ENCODE measurements at regions not wholly inside any gene's neighbourhood (a gene's known extent, or its start where the extent isn't known, plus 50 kb on each side); places are given as distances from the start of the nearest gene placed in this dataset.
A peak's percentile ranks its signal among the peaks of the same experiment; 100 is the strongest.

GRCh38 chr20:43863821-43864544, 50.7 kb upstream of the TOX2 start:
- no peak for DNase-seq (ENCODE audit: low spot score)

GRCh38 chr20:43863330-43863729, 51.3 kb upstream of the TOX2 start:
- no peak for DNase-seq (ENCODE audit: low spot score)

- DNase-seq (ENCODE audit: low spot score) = no peak
Measured at GRCh38 chr20:43862438-43862837, 52.2 kb upstream of the TOX2 start.

GRCh38 chr20:43859994-43860393, 54.7 kb upstream of the TOX2 start:
- DNase-seq (ENCODE audit: low spot score) = no peak

GRCh38 chr20:43857932-43858331, 56.7 kb upstream of the TOX2 start:
- DNase-seq (ENCODE audit: low spot score) = no peak

GRCh38 chr20:43857127-43857526, 57.5 kb upstream of the TOX2 start:
- no peak for DNase-seq (ENCODE audit: low spot score)

GRCh38 chr20:43855803-43856202, 58.8 kb upstream of the TOX2 start:
- DNase-seq (ENCODE audit: low spot score) = no peak

- no peak for DNase-seq (ENCODE audit: low spot score)
Measured at GRCh38 chr20:43853918-43854317, 60.7 kb upstream of the TOX2 start.

GRCh38 chr20:43853174-43853803, 61.4 kb upstream of the TOX2 start:
- no peak for DNase-seq (ENCODE audit: low spot score)

- peak; percentile 62 for DNase-seq (ENCODE audit: low spot score)
Measured at GRCh38 chr20:43849496-43850186, 65.0 kb upstream of the TOX2 start.

- DNase-seq (ENCODE audit: low spot score) = no peak
Measured at GRCh38 chr20:43846516-43846905, 68.1 kb upstream of the TOX2 start.

GRCh38 chr20:43844778-43845614, 69.7 kb upstream of the TOX2 start:
- DNase-seq (ENCODE audit: low spot score) = peak; percentile 99

GRCh38 chr20:43843965-43844660, 70.5 kb upstream of the TOX2 start:
- DNase-seq (ENCODE audit: low spot score) = no peak

- DNase-seq (ENCODE audit: low spot score) = no peak
Measured at GRCh38 chr20:43843096-43843964, 71.3 kb upstream of the TOX2 start.

- DNase-seq (ENCODE audit: low spot score) = no peak
Measured at GRCh38 chr20:43842126-43843020, 72.3 kb upstream of the TOX2 start.

- peak; percentile 45 for DNase-seq (ENCODE audit: low spot score)
Measured at GRCh38 chr20:43840382-43841070, 74.1 kb upstream of the TOX2 start.

- DNase-seq (ENCODE audit: low spot score) = no peak
Measured at GRCh38 chr20:43839793-43840199, 74.9 kb upstream of the TOX2 start.

- DNase-seq (ENCODE audit: low spot score) = no peak
Measured at GRCh38 chr20:43838703-43839060, 76.0 kb upstream of the TOX2 start.

Measured in SW480 (cell line).